Breast epithelium (tissue), 3 donors: ENCODE measurements at regions not wholly inside any gene's neighbourhood (a gene's known extent, or its start where the extent isn't known, plus 50 kb on each side); places are given as distances from the start of the nearest gene placed in this dataset.

ENCODE experiments used
- CTCF ChIP-seq, 3 donors: fragments of 450-650 bp; IDR thresholded peaks; one replicate each; pipeline ENCODE4 v1.5.1; 2016 to 2017; ENCODE audit warnings: antibody characterized with exemption in 3 of 3, mild to moderate bottlenecking in 3 of 3, moderate library complexity in 3 of 3
- POLR2A ChIP-seq: fragments of 450-650 bp; IDR thresholded peaks from one replicate; pipeline ENCODE4 v1.6.1; 2016; ENCODE audit warnings: antibody characterized with exemption, mild to moderate bottlenecking, moderate library complexity
- POLR2AphosphoS5 ChIP-seq, 3 donors: sonication (generic); formaldehyde crosslinking; IDR thresholded peaks; one replicate each; pipeline ENCODE4 v1.6.1; 2017; ENCODE audit warnings: antibody characterized with exemption in 3 of 3

- TF ChIP-seq POLR2A: no peak
- no peak for TF ChIP-seq CTCF (IDR thresholded peaks at IDR 0.05)
- TF ChIP-seq POLR2AphosphoS5 (IDR thresholded peaks at IDR 0.05): no peak
Observed at GRCh38 chr6:6790891-6791290, 202.4 kb downstream of the LY86 start.
